Fibroblast of villous mesenchyme (primary cell): ENCODE measurements at regions not wholly inside any gene's neighbourhood (a gene's known extent, or its start where the extent isn't known, plus 50 kb on each side); places are given as distances from the start of the nearest gene placed in this dataset.

Source experiments
- DNase-seq: peaks from one replicate; pipeline ENCODE4 v3.0.0-alpha.2; 2010; ENCODE audit warnings: low read depth
- H3K4me3 ChIP-seq: 2 replicates; pipeline ENCODE4 v1.5.1; 2011; ENCODE audit warnings: low read depth, mild to moderate bottlenecking, low read length
- TF ChIP-seq, protein P1 (sequence below): IDR thresholded peaks from 2 replicates; pipeline ENCODE4 v1.5.1; 2012; ENCODE audit warnings: low read depth, mild to moderate bottlenecking, low read length; ENCODE audit not compliant: insufficient read depth

DNA sequence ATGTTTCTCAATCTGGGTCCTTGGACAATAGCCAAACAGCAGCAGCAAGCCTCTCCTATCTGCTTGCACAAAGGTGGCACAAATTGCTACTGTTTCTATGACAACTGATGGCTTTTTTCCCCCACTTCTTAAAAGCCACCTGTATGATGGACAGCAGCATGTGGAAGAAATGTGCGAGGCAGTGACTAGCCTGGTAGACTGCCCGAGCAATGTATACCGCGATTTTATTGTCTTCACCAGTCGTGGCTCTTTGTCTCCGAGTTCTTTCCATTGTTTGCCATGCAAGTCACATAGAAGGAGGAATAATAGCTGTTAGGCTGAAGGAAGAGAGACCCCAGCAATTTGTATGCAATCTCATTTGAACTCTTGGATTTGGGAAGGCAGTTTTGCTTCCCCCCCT, 79.4 kb downstream of the S1PR1 start:
- no peak overlapping the region for H3K4me3 ChIP-seq
- no peak for DNase-seq
- TF ChIP-seq, protein P1, sequence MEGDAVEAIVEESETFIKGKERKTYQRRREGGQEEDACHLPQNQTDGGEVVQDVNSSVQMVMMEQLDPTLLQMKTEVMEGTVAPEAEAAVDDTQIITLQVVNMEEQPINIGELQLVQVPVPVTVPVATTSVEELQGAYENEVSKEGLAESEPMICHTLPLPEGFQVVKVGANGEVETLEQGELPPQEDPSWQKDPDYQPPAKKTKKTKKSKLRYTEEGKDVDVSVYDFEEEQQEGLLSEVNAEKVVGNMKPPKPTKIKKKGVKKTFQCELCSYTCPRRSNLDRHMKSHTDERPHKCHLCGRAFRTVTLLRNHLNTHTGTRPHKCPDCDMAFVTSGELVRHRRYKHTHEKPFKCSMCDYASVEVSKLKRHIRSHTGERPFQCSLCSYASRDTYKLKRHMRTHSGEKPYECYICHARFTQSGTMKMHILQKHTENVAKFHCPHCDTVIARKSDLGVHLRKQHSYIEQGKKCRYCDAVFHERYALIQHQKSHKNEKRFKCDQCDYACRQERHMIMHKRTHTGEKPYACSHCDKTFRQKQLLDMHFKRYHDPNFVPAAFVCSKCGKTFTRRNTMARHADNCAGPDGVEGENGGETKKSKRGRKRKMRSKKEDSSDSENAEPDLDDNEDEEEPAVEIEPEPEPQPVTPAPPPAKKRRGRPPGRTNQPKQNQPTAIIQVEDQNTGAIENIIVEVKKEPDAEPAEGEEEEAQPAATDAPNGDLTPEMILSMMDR = no peak

DNA sequence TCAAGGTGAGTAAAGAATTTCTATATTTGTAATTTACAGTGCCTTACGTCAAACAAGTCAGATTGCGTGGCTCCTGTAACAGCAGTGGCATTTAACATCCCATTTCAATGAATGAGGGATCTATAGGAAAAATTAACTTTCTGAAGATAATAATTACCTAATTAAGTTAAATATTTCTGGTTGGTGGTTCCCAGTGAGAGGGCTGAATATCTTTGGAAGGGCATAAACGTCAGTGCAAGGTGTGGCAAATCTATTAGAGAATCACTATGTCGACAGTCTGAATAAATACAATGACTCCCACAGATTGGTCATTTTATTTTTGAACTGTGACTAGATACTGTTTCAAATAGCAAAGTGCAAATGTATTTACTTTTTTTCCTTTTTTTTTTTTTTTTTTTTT, 80.0 kb downstream of the S1PR1 start:
- TF ChIP-seq, protein P1 = no peak
- no peak overlapping the region for H3K4me3 ChIP-seq
- DNase-seq = no peak

DNA sequence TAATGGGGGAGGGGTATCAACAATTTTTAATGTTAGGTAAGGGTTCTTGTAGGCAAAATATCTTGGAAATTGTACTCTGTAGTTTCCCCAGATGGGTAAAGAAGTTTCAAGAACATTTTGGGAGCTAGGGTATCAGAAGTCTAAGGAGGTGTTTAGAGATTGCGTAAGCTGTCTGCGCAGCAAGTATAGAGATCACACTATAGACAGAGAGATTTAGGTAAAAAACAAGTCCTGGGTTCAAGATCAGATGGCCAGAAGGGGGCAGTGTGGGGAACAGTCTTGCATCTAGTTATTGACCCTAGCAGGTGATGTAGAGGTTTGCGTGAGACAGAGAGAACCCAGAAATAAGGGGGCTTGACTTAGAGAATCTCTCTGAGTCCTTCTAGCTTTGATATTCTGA, 80.8 kb downstream of the S1PR1 start:
- no peak overlapping the region for H3K4me3 ChIP-seq
- TF ChIP-seq, protein P1 = no peak
- DNase-seq = no peak

DNA sequence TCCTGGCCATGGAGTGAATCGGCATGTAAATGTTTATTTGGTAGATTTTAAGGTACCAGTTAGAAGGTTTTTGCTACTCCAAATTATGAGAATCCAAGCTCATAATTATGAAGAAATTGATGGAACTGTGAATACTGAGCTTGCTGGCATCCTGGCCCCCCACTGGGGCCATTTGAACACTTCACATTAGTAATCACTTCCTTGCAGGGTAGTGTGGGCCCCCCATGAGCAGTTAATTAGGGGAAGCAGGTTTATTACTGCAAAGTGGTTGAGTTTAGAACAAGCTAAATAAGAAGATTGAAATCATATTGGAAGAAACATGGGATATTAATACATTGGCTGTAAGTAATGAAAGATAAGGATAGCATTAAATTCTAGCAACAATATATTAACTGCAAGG, 86.7 kb downstream of the S1PR1 start:
- DNase-seq = no peak
- TF ChIP-seq, protein P1 = no peak

DNA sequence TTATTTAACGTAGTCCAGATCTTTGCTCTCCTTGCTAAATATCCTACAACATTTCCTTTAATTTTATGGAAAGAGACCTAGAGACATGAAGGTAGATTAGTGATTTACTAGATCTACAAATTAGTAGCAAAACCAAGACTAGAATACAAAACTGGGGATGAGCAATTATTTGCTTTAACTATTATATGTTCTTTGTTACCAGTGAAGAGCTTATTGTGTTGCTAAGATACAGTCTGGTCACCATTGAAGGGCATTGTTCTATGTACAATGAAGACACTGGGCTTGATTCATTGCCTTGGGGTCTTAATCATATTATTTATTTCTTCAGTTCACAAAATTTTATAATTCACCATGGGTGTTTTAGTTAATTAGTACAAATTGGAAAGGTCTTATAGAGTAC, 88.3 kb downstream of the S1PR1 start:
- no peak overlapping the region for H3K4me3 ChIP-seq
- no peak for DNase-seq
- TF ChIP-seq, protein P1 = no peak

More for the DNA sequence above, 86.7 kb downstream of the S1PR1 start:
- H3K4me3 ChIP-seq = no peak overlapping the region

DNA sequence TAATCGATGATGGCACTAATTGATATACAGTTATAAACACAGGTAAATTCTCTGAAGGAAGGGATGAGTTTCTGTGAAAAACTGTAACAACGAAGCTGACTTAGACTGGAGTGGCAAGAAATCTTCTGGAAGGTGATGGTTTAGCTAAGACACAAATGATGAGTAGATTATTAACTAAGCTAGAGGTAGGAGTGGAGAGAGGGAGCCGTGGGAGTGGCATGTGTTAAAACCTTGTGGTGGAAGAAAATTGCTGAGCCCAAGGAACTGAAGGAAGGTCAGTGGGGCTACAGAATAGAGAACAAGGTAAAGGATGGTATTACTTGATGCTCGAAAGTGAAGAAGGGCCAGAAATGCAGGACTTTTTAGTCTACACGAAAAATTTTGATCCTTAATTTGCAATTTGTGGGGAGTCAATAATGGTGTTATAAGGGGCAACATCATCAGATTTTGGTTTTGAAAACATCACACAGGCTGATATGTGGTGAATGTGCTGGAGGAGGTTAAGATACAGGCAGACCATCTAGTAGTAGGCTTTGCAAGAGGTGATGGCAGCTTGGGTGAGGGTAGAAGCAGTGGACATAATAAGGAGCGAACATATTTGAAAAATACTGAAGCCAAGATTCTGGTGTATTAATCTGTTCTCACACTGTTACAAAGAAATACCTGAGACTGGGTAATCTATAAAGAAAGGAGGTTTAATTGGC, 93.8 kb downstream of the S1PR1 start:
- TF ChIP-seq, protein P1 = no peak
- no peak overlapping the region for H3K4me3 ChIP-seq
- DNase-seq = no peak

DNA sequence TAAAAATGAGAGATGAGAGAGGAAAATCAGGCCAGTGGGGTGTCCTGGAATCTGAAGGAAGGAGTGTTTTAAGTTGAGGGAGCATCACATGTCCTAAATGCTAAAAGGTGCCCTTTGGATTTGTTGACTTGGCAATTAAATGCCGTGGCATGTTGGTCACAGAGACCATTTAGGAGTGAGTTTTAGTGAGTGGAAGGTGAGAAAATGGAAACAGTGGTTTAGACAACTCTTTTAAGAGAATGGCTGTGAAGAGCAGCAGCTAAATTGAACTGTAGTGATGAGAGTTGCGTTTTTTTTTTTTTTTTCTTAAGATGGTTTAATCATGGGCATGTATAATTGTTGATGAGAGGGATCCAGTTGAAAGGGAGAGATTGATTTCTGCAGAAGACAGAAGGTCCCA, 95.0 kb downstream of the S1PR1 start:
- no peak overlapping the region for H3K4me3 ChIP-seq
- TF ChIP-seq, protein P1 = no peak
- DNase-seq = no peak
